ENCODE measurements at regions not wholly inside any gene's neighbourhood (a gene's known extent, or its start where the extent isn't known, plus 50 kb on each side); places are given as distances from the start of the nearest gene placed in this dataset.

DNA sequence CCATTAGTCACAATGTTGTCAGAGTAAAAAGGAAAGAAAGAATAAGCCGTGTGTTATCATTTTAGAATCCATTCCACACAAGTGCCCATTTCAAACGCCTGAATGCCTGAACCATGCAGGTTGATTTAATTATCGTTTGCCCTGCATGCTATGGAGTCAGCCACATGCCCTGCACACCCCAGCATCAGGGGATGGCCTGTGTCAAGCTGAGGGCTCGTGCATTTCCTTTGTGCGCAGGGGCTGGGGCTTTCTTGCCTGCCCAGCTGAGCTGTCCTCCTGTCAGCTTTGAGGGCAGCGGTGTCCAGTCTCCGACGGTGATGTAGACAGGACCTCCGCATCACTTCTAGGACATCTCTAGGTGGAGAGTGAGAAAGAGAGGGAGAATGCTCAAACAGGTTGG lies 200.4 kb downstream of the TSN start:
- H3K4me1 ChIP-seq (ENCODE audit: insufficient read depth), result no peaks in the 10 kb centered on the region
- DNase-seq, result no peak
- no peaks in the 10 kb centered on the region for H3F3A ChIP-seq (ENCODE audit: insufficient read depth)
- no peaks in the 10 kb centered on the region for H4K20me1 ChIP-seq (ENCODE audit: insufficient read depth)
- H3K79me2 ChIP-seq (ENCODE audit: insufficient read depth), result no peaks in the 10 kb centered on the region
- TF ChIP-seq EZH2 (IDR thresholded peaks at IDR 0.05; ENCODE audit: insufficient read depth, poor library complexity, severe bottlenecking) (no peak), EZH2phosphoT487 (IDR thresholded peaks at IDR 0.05; ENCODE audit: insufficient read depth, low read depth) (no peak)
- in situ Hi-C loops (cut with MboI), result no loop called here
- no peak overlapping the region for H3K4me3 ChIP-seq
- no peak overlapping the region for H2AFZ ChIP-seq
- no peak overlapping the region for H3K9ac ChIP-seq
- no peaks in the 10 kb centered on the region for H3K9me3 ChIP-seq (ENCODE audit: low read depth)
- H3K36me3 ChIP-seq (ENCODE audit: low read depth), result no peaks in the 10 kb centered on the region
- WGBS, 2 experiments (ENCODE audit: low coverage in 1 of 2, low lambda C conversion rate in 2 of 2, missing lambda C conversion rate in 2 of 2), result 64 to 65% methylated on average over 9 of the region's 9 CpGs
- no peaks in the 10 kb centered on the region for H3K27me3 ChIP-seq (replicated peaks; ENCODE audit: insufficient read depth)
- H3K27ac ChIP-seq, result no peak overlapping the region
- no peak overlapping the region for H3K4me2 ChIP-seq (ENCODE audit: unreplicated experiment)
- H3K9me2 ChIP-seq (ENCODE audit: insufficient read depth), result no peaks in the 10 kb centered on the region

DNA sequence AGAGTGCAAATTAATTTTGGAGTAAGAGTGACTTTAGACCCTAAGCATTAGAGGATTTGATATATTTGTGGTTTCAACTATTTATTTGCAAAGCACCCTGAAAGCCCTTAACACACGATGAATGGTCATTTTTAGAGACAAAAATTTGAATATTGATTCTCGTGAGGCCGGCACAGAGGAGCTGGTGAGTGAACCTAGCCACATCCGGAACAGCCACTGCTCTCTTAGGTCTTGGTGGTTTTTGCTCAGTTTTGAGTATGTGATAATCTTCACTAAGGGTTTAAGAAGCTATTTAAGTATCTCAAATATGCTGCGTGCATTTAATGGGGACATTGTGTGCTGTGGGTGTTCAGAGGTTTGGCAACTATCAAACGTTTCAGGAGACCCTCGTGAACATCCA lies 204.8 kb downstream of the TSN start:
- no peak overlapping the region for H3K4me2 ChIP-seq (ENCODE audit: unreplicated experiment)
- H3K4me3 ChIP-seq, result no peak overlapping the region
- H3K36me3 ChIP-seq (ENCODE audit: low read depth), result no peaks in the 10 kb centered on the region
- no peaks in the 10 kb centered on the region for H4K20me1 ChIP-seq (ENCODE audit: insufficient read depth)
- peaks cover 7% of the 10 kb centered on the region for H3K4me1 ChIP-seq (ENCODE audit: insufficient read depth)
- no peaks in the 10 kb centered on the region for H3K27me3 ChIP-seq (replicated peaks; ENCODE audit: insufficient read depth)
- no peak overlapping the region for H3K27ac ChIP-seq
- no peak for DNase-seq
- 72 to 79% methylated on average over 7 of the region's 7 CpGs for WGBS, 2 experiments (ENCODE audit: low coverage in 1 of 2, low lambda C conversion rate in 2 of 2, missing lambda C conversion rate in 2 of 2)
- H3K79me2 ChIP-seq (ENCODE audit: insufficient read depth), result no peaks in the 10 kb centered on the region
- TF ChIP-seq EZH2phosphoT487 (IDR thresholded peaks at IDR 0.05; ENCODE audit: insufficient read depth, low read depth), result no peak
- TF ChIP-seq EZH2 (IDR thresholded peaks at IDR 0.05; ENCODE audit: insufficient read depth, poor library complexity, severe bottlenecking), result no peak
- no peaks in the 10 kb centered on the region for H3K9me2 ChIP-seq (ENCODE audit: insufficient read depth)
- H2AFZ ChIP-seq, result no peak overlapping the region
- no peak overlapping the region for H3K9ac ChIP-seq
- in situ Hi-C loops (cut with MboI), result no loop called here
- H3F3A ChIP-seq (ENCODE audit: insufficient read depth), result no peaks in the 10 kb centered on the region
- no peaks in the 10 kb centered on the region for H3K9me3 ChIP-seq (ENCODE audit: low read depth)

DNA sequence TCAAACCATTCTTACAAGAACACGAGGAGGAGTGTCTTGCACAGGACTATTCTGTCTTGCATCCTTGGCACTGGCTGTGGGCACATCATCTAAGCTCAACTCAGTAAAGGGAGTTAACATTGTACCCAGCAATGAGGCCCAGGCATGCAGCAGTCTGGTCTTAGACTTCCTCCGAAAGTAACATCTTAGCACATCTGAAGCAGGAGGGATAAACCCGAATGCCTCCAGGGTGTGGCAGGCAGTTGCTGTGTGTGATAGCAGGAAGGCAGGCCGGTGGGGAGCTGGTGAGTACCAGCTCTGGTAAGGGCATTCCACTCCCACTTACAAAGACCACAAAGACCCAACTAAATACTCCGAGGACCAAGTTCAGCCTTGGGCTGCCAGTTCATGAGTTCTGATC lies 206.3 kb downstream of the TSN start:
- no peaks in the 10 kb centered on the region for H3K27me3 ChIP-seq (replicated peaks; ENCODE audit: insufficient read depth)
- no peak overlapping the region for H3K9ac ChIP-seq
- no peak for DNase-seq
- H3K4me3 ChIP-seq, result no peak overlapping the region
- H4K20me1 ChIP-seq (ENCODE audit: insufficient read depth), result no peaks in the 10 kb centered on the region
- no peaks in the 10 kb centered on the region for H3K79me2 ChIP-seq (ENCODE audit: insufficient read depth)
- TF ChIP-seq EZH2 (IDR thresholded peaks at IDR 0.05; ENCODE audit: insufficient read depth, poor library complexity, severe bottlenecking), result no peak
- TF ChIP-seq EZH2phosphoT487 (IDR thresholded peaks at IDR 0.05; ENCODE audit: insufficient read depth, low read depth), result no peak
- no peak overlapping the region for H2AFZ ChIP-seq
- H3K27ac ChIP-seq, result no peak overlapping the region
- H3F3A ChIP-seq (ENCODE audit: insufficient read depth), result no peaks in the 10 kb centered on the region
- in situ Hi-C loops (cut with MboI), result no loop called here
- peaks cover 7% of the 10 kb centered on the region for H3K4me1 ChIP-seq (ENCODE audit: insufficient read depth)
- H3K4me2 ChIP-seq (ENCODE audit: unreplicated experiment), result no peak overlapping the region
- no peaks in the 10 kb centered on the region for H3K9me2 ChIP-seq (ENCODE audit: insufficient read depth)
- no peaks in the 10 kb centered on the region for H3K9me3 ChIP-seq (ENCODE audit: low read depth)
- WGBS, 2 experiments (ENCODE audit: low coverage in 1 of 2, low lambda C conversion rate in 2 of 2, missing lambda C conversion rate in 2 of 2), result 78 to 85% methylated on average over 5 of the region's 5 CpGs
- no peaks in the 10 kb centered on the region for H3K36me3 ChIP-seq (ENCODE audit: low read depth)

- Histone ChIP-seq H3K4me3 (no peak overlapping the region), H4K20me1 (ENCODE audit: insufficient read depth) (no peaks in the 10 kb centered on the region), H3F3A (ENCODE audit: insufficient read depth) (no peaks in the 10 kb centered on the region), H3K9me2 (ENCODE audit: insufficient read depth) (no peaks in the 10 kb centered on the region), H3K9ac (no peak overlapping the region), H3K4me2 (ENCODE audit: unreplicated experiment) (no peak overlapping the region), H3K27me3 (replicated peaks; ENCODE audit: insufficient read depth) (0 out of 2 replicates have a peak, but pooled peaks cover 6% of the 10 kb centered on the region), H3K4me1 (ENCODE audit: insufficient read depth) (peaks cover 15% of the 10 kb centered on the region), H3K79me2 (ENCODE audit: insufficient read depth) (no peaks in the 10 kb centered on the region), H3K9me3 (ENCODE audit: low read depth) (no peaks in the 10 kb centered on the region), H3K36me3 (ENCODE audit: low read depth) (no peaks in the 10 kb centered on the region), H2AFZ (no peak overlapping the region), H3K27ac (no peak overlapping the region)
- DNase-seq, result no peak
- 81 to 82% methylated on average over 7 of the region's 7 CpGs for WGBS, 2 experiments (ENCODE audit: low coverage in 1 of 2, low lambda C conversion rate in 2 of 2, missing lambda C conversion rate in 2 of 2)
- in situ Hi-C loops (cut with MboI), result no loop called here
- TF ChIP-seq EZH2 (IDR thresholded peaks at IDR 0.05; ENCODE audit: insufficient read depth, poor library complexity, severe bottlenecking) (no peak), EZH2phosphoT487 (IDR thresholded peaks at IDR 0.05; ENCODE audit: insufficient read depth, low read depth) (no peak)
These were observed 210.2 kb downstream of the TSN start for GRCh38 chr2:121965661-121966060.

GRCh38 chr2:121966663-121967062 lies 211.2 kb downstream of the TSN start:
- H3K9ac ChIP-seq, result no peak overlapping the region
- H3K9me3 ChIP-seq (ENCODE audit: low read depth), result no peaks in the 10 kb centered on the region
- H4K20me1 ChIP-seq (ENCODE audit: insufficient read depth), result no peaks in the 10 kb centered on the region
- H3K36me3 ChIP-seq (ENCODE audit: low read depth), result no peaks in the 10 kb centered on the region
- H2AFZ ChIP-seq, result no peak overlapping the region
- 0 out of 2 replicates have a peak, but pooled peaks cover 8% of the 10 kb centered on the region for H3K4me1 ChIP-seq (ENCODE audit: insufficient read depth)
- 0 out of 2 replicates have a peak, but pooled peaks cover 6% of the 10 kb centered on the region for H3K27me3 ChIP-seq (replicated peaks; ENCODE audit: insufficient read depth)
- H3K79me2 ChIP-seq (ENCODE audit: insufficient read depth), result no peaks in the 10 kb centered on the region
- H3K27ac ChIP-seq, result no peak overlapping the region
- no peaks in the 10 kb centered on the region for H3F3A ChIP-seq (ENCODE audit: insufficient read depth)
- no peak overlapping the region for H3K4me2 ChIP-seq (ENCODE audit: unreplicated experiment)
- no peak for DNase-seq
- WGBS, 2 experiments (ENCODE audit: low coverage in 1 of 2, low lambda C conversion rate in 2 of 2, missing lambda C conversion rate in 2 of 2), result 92% methylated on average over 3 of the region's 3 CpGs
- in situ Hi-C loops (cut with MboI), result no loop called here
- H3K9me2 ChIP-seq (ENCODE audit: insufficient read depth), result no peaks in the 10 kb centered on the region
- TF ChIP-seq EZH2 (IDR thresholded peaks at IDR 0.05; ENCODE audit: insufficient read depth, poor library complexity, severe bottlenecking) (no peak), EZH2phosphoT487 (IDR thresholded peaks at IDR 0.05; ENCODE audit: insufficient read depth, low read depth) (no peak)
- H3K4me3 ChIP-seq, result no peak overlapping the region
